PFSK-1 (cell line): ENCODE measurements at regions not wholly inside any gene's neighbourhood (a gene's known extent, or its start where the extent isn't known, plus 50 kb on each side); places are given as distances from the start of the nearest gene placed in this dataset.

Source experiments
- FOXP2 ChIP-seq: optimal IDR thresholded peaks from 2 replicates; pipeline ENCODE3; 2011; ENCODE audit warnings: borderline replicate concordance, control low read depth, inconsistent platforms; ENCODE audit not compliant: insufficient read depth; ENCODE audit errors: extremely low read length, extremely low read depth
- POLR2AphosphoS5 ChIP-seq: IDR thresholded peaks from 2 replicates; pipeline ENCODE4 v1.6.1; 2012; ENCODE audit warnings: low read depth, mild to moderate bottlenecking, control low read depth, low read length, moderate library complexity
- SIN3A ChIP-seq: IDR thresholded peaks from 2 replicates; pipeline ENCODE4 v1.6.1; 2012; ENCODE audit warnings: mild to moderate bottlenecking, low read length, moderate library complexity, borderline replicate concordance; ENCODE audit not compliant: insufficient read depth
- TAF1 ChIP-seq: IDR thresholded peaks from 2 replicates; pipeline ENCODE4 v1.6.1; 2012; ENCODE audit warnings: low read length, control low read depth, borderline replicate concordance; ENCODE audit not compliant: insufficient read depth
- TF ChIP-seq, protein P1 (sequence below), 2 experiments: IDR thresholded peaks; 2 replicates each; pipeline versions ENCODE4 v1.6.1 to v1.8.0; 2011 to 2012; ENCODE audit warnings: low read depth in 2 of 2, low read length in 2 of 2, control low read depth in 1 of 2, inconsistent platforms in 1 of 2, mild to moderate bottlenecking in 1 of 2, moderate library complexity in 1 of 2; ENCODE audit not compliant: insufficient read depth in 1 of 2

DNA sequence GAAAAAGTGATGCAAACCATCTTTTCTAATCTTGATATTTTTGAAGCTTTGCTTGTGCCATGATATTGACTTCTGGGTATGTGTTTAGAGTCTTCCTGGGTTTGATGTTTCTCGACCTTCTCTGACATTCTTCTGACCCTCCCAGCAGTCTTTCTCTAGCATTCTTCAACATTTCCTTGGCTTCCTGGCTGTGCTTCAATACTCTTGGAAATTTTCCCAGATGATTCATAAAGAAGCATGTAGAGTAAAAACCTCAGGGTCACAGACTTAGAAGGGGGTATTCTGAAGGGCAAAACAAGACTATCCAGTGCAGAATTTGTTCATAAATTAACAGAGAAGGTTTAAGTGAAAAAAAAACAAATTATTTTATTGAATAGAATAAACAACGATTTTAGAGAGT is 946.3 kb upstream of the PCDH9 start:
- TF ChIP-seq, protein P1, sequence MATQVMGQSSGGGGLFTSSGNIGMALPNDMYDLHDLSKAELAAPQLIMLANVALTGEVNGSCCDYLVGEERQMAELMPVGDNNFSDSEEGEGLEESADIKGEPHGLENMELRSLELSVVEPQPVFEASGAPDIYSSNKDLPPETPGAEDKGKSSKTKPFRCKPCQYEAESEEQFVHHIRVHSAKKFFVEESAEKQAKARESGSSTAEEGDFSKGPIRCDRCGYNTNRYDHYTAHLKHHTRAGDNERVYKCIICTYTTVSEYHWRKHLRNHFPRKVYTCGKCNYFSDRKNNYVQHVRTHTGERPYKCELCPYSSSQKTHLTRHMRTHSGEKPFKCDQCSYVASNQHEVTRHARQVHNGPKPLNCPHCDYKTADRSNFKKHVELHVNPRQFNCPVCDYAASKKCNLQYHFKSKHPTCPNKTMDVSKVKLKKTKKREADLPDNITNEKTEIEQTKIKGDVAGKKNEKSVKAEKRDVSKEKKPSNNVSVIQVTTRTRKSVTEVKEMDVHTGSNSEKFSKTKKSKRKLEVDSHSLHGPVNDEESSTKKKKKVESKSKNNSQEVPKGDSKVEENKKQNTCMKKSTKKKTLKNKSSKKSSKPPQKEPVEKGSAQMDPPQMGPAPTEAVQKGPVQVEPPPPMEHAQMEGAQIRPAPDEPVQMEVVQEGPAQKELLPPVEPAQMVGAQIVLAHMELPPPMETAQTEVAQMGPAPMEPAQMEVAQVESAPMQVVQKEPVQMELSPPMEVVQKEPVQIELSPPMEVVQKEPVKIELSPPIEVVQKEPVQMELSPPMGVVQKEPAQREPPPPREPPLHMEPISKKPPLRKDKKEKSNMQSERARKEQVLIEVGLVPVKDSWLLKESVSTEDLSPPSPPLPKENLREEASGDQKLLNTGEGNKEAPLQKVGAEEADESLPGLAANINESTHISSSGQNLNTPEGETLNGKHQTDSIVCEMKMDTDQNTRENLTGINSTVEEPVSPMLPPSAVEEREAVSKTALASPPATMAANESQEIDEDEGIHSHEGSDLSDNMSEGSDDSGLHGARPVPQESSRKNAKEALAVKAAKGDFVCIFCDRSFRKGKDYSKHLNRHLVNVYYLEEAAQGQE (IDR thresholded peaks at IDR 0.05; ENCODE audit: insufficient read depth in 1 of 2, low read depth in 2 of 2, low read length in 2 of 2), result no peak
- TF ChIP-seq FOXP2 (no peak), SIN3A (no peak), POLR2AphosphoS5 (no peak), TAF1 (no peak)

DNA sequence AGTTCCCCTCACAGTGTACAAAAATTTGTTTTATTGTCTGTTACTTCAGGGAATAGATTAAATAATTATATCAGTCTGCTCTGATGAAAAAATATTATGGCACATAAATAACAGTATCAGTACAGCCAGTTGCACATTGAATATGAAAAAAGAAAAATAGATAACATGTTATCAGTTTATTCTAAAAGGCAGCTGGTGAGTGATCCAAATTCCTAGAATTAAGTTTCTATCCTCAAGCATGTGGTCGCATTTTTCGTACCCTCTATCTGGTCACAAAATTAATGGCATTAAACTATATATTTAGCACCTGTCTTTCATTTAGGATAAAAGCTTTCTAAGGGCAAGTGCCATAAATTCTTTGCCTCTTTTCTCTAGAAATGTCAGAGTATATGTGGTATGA is 944.8 kb upstream of the PCDH9 start:
- TF ChIP-seq TAF1, result no peak
- TF ChIP-seq FOXP2, result no peak
- TF ChIP-seq SIN3A, result no peak
- TF ChIP-seq, protein P1 (IDR thresholded peaks at IDR 0.05; ENCODE audit: insufficient read depth in 1 of 2, low read depth in 2 of 2, low read length in 2 of 2), result no peak
- TF ChIP-seq POLR2AphosphoS5, result no peak

DNA sequence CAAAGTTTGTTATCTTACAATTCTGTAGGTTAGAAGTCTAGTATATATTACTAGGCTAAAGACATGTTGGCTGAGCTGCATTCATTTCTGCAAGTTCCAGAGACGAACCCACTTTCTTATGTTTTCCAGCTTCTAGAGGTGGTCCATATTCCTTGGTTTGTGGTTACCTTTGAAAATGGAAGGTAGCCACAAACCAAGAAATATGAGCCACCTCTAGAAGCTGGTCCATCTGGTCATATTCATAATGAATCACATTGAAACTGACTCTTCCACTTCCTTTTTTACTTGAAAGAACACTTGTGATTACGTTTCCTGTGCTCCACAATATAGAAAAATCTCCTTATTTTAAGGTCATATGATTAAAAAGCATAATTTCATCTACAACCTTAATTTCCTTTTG is 943.0 kb upstream of the PCDH9 start:
- TF ChIP-seq SIN3A (no peak), POLR2AphosphoS5 (no peak), FOXP2 (no peak), TAF1 (no peak)
- TF ChIP-seq, protein P1 (IDR thresholded peaks at IDR 0.05; ENCODE audit: insufficient read depth in 1 of 2, low read depth in 2 of 2, low read length in 2 of 2), result no peak

DNA sequence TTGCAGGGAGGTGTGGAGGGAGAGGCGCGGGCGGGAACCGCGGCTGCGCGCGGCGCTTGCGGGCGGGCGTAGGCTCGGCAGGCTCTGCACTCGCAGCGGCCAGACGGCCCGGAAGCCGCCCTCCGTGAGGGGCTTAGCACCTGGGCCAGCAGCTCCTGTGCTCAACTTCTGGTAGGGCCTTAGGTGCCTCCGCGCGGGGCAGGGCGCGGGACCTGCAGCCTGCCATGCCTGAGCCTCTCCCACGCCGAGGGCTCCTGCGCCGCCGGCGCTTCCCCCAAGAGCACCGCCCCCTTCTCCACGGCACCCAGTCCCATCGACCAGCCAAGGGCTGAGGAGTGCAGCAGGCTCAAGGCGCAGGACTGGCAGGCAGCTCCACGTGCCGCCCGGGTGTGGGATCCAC is 940.8 kb upstream of the PCDH9 start:
- TF ChIP-seq POLR2AphosphoS5 (no peak), SIN3A (no peak), TAF1 (no peak), FOXP2 (no peak)
- TF ChIP-seq, protein P1 (IDR thresholded peaks at IDR 0.05; ENCODE audit: insufficient read depth in 1 of 2, low read depth in 2 of 2, low read length in 2 of 2), result no peak

DNA sequence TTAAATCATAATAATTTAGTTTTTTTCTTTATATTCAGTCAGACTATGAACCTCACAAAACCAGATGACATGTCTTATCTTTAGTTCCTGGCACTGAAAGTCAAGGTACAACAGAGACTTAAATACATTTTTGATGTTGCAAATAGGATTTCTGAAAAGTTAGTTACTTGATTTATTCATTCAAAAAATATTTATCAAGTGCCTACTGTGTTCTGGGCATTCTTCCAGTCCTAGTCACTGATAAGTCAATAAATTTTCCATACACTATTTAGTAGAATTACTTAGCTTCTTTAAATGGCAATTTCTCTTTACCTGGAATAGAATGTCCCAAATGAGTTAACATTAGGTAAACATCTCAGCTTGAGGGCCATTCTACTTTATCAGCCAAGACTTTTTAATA is 938.3 kb upstream of the PCDH9 start:
- TF ChIP-seq SIN3A (no peak), TAF1 (no peak), POLR2AphosphoS5 (no peak), FOXP2 (no peak)
- TF ChIP-seq, protein P1 (IDR thresholded peaks at IDR 0.05; ENCODE audit: insufficient read depth in 1 of 2, low read depth in 2 of 2, low read length in 2 of 2), result no peak
